A549 (cell line): ENCODE measurements at regions not wholly inside any gene's neighbourhood (a gene's known extent, or its start where the extent isn't known, plus 50 kb on each side); places are given as distances from the start of the nearest gene placed in this dataset.
"Not testable (repeated sequence)": the region's sequence is repeated elsewhere in the genome, so short reads cannot be mapped to it uniquely, and the experiment has no call there.

Experiments
- ATAC-seq, 2 experiments: fragments of 200-7000 bp in 1 of 2; fragments of >200 bp in 1 of 2; cut with Nextera tagmentation in 1 of 2; cut with Tn5 transposase in 1 of 2; 3 replicates each; pipeline versions ENCODE4 v1.8.0 to v1.9.1; 2018 to 2020; ENCODE audit warnings: mild to moderate bottlenecking in 1 of 2, moderate library complexity in 1 of 2
- CTCF ChIA-PET: fragments of 300-600 bp; sonication (Branson Sonifier 250); formaldehyde crosslinking; extraction: SDS; loops from one replicate; lab custom pipeline; 2021; ENCODE audit warnings: antibody characterized with exemption, inconsistent platforms; lab: Yijun Ruan, JAX
- POLR2A ChIA-PET: fragments of 350-600 bp; formaldehyde crosslinking; extraction: SDS; loops from one replicate; lab custom pipeline; 2021; ENCODE audit warnings: antibody characterized with exemption, inconsistent platforms; lab: Yijun Ruan, JAX
- DNase-seq, 2 experiments: peaks; one replicate each; pipeline versions ENCODE4 v3.0.0 to v3.0.0-alpha.2; 2011 to 2016; ENCODE audit warnings: low read depth in 1 of 2, low spot score in 1 of 2
- FAIRE-seq: peaks from 2 replicates; lab custom pipeline; 2011; peaks lifted over from hg19 to GRCh38; lab: Jason Lieb, UNC
- H3K27ac ChIP-seq, 2 experiments: fragments of >200 bp; sonication (Bioruptor Twin); formaldehyde crosslinking; 3 replicates each; pipeline ENCODE4 v1.5.1; 2016 to 2017
- H3K4me1 ChIP-seq: fragments of >200 bp; sonication (Bioruptor Twin); formaldehyde crosslinking; 3 replicates; pipeline ENCODE4 v1.6.1; 2016
- H3K4me2 ChIP-seq: fragments of >200 bp; sonication (Bioruptor Twin); formaldehyde crosslinking; 3 replicates; pipeline ENCODE4 v1.6.1; 2016
- H3K4me3 ChIP-seq: fragments of >200 bp; sonication (Bioruptor Twin); formaldehyde crosslinking; 3 replicates; pipeline ENCODE4 v1.5.1; 2016
- H3K9me3 ChIP-seq: fragments of >200 bp; sonication (Bioruptor Twin); formaldehyde crosslinking; 3 replicates; pipeline ENCODE4 v1.6.1; 2016
- HOXB13 ChIP-seq: fragments of 250-450 bp; sonication (Bioruptor Pico); IDR thresholded peaks from 2 replicates; pipeline ENCODE4 v1.5.0; 2020; ENCODE audit warnings: low read depth, mild to moderate bottlenecking, moderate library complexity
- SREBF2 ChIP-seq: fragments of 450-650 bp; IDR thresholded peaks from 2 replicates; pipeline ENCODE4 v1.6.1; 2014; ENCODE audit warnings: mild to moderate bottlenecking, moderate library complexity
- WGBS: methylation state at CpG from one replicate; pipeline ENCODE4 v1.1.6; 2017; ENCODE audit errors: missing lambda C conversion rate; 5-methylcytosine and 5-hydroxymethylcytosine counted together
- TF ChIP-seq, protein P1 (sequence below): IDR thresholded peaks from 2 replicates; pipeline ENCODE4 v1.6.1; 2012; ENCODE audit warnings: low read depth, borderline replicate concordance
- TF ChIP-seq, protein P2 (sequence below): fragments of 250-450 bp; sonication (Bioruptor Pico); IDR thresholded peaks from 2 replicates; pipeline ENCODE4 v1.5.0; 2020; ENCODE audit warnings: low read depth, mild to moderate bottlenecking, moderate library complexity

DNA sequence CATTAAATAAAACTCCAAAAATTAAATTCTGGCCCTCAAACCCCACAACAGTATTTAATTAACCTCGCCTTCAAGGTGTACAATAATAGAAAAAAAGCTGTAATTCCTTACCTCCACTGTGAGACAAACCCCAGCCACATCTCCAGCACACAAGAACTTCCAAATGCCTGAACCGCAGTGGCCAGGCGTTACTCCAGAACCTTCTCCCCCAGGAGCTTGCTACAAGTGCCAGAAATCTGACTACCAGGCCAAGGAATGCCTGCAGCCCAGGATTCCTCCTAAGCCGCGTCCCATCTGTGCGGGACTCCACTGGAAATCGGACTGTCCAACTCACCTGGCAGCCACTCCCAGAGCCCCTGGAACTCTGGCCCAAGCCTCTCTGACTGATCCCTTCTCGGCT, 163.2 kb downstream of the ADRA2C start:
- CTCF ChIA-PET, POLR2A ChIA-PET, H3K4me2 ChIP-seq, H3K9me3 ChIP-seq, DNase-seq, H3K27ac ChIP-seq, ATAC-seq, FAIRE-seq, H3K4me1 ChIP-seq, H3K4me3 ChIP-seq: not testable (repeated sequence)
- WGBS, result 71% methylated on average over 8 of the region's 8 CpGs

DNA sequence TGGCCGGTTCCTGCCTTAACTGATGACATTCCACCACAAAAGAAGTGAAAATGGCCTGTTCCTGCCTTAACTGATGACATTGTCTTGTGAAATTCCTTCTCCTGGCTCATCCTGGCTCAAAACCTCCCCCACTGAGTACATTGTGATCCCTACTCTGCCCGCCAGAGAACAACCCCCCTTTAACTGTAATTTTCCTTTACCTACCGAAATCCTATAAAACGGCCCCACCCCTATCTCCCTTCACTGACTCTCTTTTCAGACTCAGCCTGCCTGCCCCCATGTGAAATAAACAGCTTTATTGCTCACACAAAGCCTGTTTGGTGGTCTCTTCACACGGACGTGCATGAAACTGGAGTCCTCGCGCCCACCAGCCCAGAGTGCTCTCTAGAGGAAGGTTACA, 166.5 kb downstream of the ADRA2C start:
- H3K27ac ChIP-seq, POLR2A ChIA-PET, H3K9me3 ChIP-seq, DNase-seq, FAIRE-seq, CTCF ChIA-PET, H3K4me2 ChIP-seq, ATAC-seq, H3K4me1 ChIP-seq, H3K4me3 ChIP-seq: not testable (repeated sequence)
- WGBS, result 83% methylated on average over 8 of the region's 8 CpGs

DNA sequence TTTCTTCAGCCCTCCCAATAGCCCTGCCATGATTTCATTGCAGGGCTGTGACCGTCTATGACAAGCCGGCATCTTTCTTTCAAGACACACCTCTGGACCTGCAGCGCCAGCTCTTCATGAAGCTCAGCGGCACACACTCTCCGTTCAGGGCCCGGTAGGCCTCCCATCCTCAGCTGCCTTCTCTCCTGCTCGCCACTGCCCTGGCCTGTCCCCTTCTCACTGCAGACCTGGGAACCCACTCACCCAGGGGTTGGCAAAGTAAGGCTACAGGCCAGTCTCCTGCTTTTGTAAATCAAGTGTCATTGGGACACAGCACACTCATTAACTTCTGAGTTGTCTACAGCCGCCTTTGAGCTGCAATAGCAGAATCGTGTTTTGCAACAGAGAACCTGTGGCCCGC, 169.2 kb downstream of the ADRA2C start:
- H3K4me3 ChIP-seq, FAIRE-seq, H3K4me1 ChIP-seq, H3K4me2 ChIP-seq, DNase-seq, H3K27ac ChIP-seq, H3K9me3 ChIP-seq, CTCF ChIA-PET, POLR2A ChIA-PET, ATAC-seq: not testable (repeated sequence)
- WGBS, result 90% methylated on average over 7 of the region's 10 CpGs

DNA sequence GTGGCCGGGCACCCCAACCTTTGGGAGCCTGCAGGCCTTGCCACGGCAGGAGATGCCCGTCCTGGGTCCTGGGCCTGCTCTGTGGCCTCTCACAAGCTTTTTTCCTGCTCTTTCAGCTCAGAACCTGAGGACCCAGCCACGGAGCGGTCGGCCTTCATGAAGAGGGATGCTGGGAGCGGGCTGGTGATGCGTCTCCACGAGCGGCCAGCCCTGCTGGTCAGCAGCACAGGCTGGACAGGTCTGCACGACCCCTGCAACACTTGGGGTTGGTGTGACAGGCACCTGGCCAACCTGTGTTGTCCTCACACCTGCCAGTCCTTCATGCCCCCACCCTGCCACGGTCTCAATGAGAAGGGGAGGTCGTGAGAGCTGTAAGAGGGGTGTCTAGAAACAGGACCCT, 170.0 kb downstream of the ADRA2C start:
- H3K4me2 ChIP-seq, result no peak overlapping the region
- FAIRE-seq, result no peak
- CTCF ChIA-PET, result no interaction called here

DNA sequence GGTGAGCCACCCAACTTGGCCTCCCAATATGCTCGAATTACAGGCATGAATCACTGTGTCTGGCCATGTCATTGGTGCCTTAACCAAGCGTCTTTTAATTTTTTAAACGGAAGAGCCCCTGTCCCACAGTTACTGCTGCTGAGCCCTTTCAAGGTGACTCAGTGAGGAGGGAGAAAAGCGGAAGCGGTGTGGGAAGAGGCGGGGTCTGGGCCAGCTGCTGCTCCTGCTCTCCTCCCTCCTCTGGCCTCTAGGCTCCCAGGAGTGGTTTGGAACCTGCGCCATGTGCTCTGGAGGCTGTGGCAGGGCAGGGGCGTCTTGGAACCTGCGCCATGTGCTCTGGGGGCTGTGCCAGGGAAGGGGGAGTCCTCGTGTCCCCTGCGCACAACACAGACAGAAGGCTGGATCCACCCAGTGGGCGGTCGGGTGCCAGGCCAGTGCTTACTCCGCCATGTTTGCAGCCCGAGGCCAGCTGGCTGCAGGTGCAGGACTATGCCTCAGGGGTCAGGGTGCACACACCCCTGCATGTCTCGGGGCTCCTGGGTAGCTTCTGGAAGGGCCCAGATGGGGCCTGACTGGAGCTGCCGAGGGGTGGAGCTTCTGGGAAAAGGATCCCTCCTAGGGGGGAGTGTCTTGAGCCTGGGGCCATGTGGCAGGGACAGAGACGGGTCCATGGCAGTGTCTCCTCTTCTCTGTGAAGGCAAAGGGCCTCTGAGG, 171.8 kb downstream of the ADRA2C start:
- H3K27ac ChIP-seq, H3K4me2 ChIP-seq, H3K4me1 ChIP-seq, H3K9me3 ChIP-seq, FAIRE-seq, POLR2A ChIA-PET, DNase-seq, CTCF ChIA-PET, ATAC-seq, H3K4me3 ChIP-seq: not testable (repeated sequence)
- WGBS, result 83% methylated on average over 6 of the region's 18 CpGs

More for the DNA sequence above, 170.0 kb downstream of the ADRA2C start:
- Histone ChIP-seq H3K4me1 (no peaks in the 10 kb centered on the region), H3K4me3 (no peak overlapping the region), H3K9me3 (no peaks in the 10 kb centered on the region)
- POLR2A ChIA-PET, result no interaction called here
- DNase-seq (no peak), ATAC-seq (no peak)
- WGBS, result 66% methylated on average over 12 of the region's 13 CpGs
- TF ChIP-seq, protein P1, sequence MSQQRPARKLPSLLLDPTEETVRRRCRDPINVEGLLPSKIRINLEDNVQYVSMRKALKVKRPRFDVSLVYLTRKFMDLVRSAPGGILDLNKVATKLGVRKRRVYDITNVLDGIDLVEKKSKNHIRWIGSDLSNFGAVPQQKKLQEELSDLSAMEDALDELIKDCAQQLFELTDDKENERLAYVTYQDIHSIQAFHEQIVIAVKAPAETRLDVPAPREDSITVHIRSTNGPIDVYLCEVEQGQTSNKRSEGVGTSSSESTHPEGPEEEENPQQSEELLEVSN, result no peak
- TF ChIP-seq SREBF2 (no peak), HOXB13 (no peak)
- TF ChIP-seq, protein P2, sequence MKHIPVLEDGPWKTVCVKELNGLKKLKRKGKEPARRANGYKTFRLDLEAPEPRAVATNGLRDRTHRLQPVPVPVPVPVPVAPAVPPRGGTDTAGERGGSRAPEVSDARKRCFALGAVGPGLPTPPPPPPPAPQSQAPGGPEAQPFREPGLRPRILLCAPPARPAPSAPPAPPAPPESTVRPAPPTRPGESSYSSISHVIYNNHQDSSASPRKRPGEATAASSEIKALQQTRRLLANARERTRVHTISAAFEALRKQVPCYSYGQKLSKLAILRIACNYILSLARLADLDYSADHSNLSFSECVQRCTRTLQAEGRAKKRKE, result no peak
- TF ChIP-seq, all 56 proteins: peak for 0
- no peak overlapping the region for H3K27ac ChIP-seq

DNA sequence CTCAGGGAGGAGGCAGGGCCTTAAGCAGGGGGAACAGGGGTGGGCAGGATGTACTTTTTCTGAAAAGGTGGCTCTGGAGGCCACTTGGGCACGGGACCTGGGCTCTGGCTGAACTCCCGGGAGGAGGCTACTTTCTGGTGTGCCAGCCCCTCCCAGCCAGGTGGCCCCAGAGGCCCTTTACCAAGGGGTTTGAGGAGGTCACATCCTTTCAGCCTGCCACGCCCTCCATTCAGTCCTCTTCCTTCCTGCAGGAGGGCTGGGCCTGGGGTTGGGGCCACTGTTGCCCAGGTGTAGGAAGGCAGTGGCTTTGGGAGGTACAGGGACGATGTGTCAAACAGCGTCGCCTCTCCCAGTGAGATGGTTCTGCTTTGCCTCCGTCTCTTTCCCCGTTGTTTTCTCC, 172.5 kb downstream of the ADRA2C start:
- H3K4me3 ChIP-seq, ATAC-seq, FAIRE-seq, H3K4me2 ChIP-seq, CTCF ChIA-PET, H3K9me3 ChIP-seq, POLR2A ChIA-PET, H3K4me1 ChIP-seq, H3K27ac ChIP-seq, DNase-seq: not testable (repeated sequence)
- 90% methylated on average over 4 of the region's 8 CpGs for WGBS

DNA sequence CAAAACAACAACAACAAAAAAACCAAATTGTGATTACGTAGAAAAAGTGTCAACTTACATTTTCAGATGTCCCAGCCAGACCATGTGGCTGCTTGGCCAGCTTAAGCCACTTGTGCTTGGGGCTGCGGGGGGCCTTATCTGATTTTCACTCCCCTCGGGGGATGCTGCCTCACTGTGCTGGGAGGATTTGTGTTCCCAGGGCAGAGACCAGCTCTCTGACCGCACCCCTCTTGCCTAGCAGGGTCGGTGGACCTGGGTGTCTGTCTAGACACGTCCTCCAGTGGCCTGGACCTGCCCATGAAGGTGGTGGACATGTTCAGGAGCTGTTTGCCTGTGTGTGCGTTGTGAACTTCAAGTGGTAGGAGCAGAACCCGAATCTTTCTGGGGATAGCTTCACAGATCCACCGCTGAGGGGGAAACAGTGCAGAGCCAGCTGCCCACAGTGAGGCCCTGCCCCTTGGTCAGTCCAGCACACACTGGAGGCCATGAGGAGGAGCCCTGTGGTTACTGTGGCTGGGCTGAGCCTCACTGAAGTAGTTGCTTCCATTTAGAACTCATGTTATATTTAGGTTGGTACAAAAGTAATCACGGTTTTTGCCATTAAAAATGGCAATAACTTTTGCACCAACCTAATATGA, 173.9 kb downstream of the ADRA2C start:
- POLR2A ChIA-PET, FAIRE-seq, ATAC-seq, DNase-seq, H3K4me3 ChIP-seq, H3K4me1 ChIP-seq, H3K4me2 ChIP-seq, H3K9me3 ChIP-seq, H3K27ac ChIP-seq: not testable (repeated sequence)
- WGBS, result 79% methylated on average over 6 of the region's 10 CpGs
- CTCF ChIA-PET, result interaction anchor here (1.1 to 3.1 kb wide), 3 partner anchors 46 to 157 kb away, joined by 3 to 9 read pairs (median 6); no protein-coding TSS in a partner anchor

DNA sequence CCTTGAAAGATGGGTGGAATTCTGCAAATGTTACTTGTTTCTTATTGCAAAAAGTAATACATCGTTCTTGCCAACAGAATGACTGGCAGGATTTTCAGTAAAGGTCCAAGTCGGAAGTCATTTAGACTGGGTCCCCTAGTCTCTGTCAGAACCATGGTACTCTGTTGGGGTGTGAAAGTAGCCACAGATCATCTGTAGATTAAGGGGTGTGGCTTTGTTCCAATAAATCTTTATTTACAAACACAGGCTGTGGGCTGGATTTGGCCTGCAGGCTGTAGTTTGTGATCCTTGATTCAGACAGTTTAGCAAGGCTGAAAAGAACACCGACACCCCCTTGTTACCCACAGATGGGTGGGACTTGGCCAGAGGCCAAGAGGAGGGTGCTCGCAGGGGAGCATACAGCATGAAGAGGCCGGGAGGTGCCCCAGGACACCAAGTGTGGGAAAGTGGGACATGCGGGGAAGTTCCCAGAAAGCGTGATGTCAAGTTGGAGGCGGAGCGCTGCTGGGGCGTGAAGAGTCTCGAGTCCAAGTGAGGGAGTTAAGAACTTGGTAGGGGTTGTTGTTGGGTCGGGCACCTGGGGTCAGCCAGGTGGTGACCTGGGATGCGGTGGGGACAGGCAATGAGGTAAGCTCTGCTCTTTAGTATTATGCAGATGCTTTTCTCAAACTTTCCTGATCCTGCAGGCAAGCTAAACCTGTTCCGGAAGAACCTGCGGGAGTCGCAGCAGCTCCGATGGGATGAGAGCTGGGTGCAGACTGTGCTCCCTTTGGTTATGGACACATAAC, 175.7 kb downstream of the ADRA2C start:
- WGBS, result 68% methylated on average over 17 of the region's 17 CpGs

More for the DNA sequence above, 175.7 kb downstream of the ADRA2C start:
- POLR2A ChIA-PET, H3K27ac ChIP-seq, H3K4me1 ChIP-seq, H3K4me2 ChIP-seq, FAIRE-seq, H3K4me3 ChIP-seq, DNase-seq, H3K9me3 ChIP-seq, ATAC-seq: not testable (repeated sequence)
- CTCF ChIA-PET, result interaction anchor here (0.9 to 3.1 kb wide), 10 partner anchors 13 to 177 kb away, joined by 3 to 9 read pairs (median 4); partner anchors contain the start of gene ADRA2C
